ENCODE measurements at regions not wholly inside any gene's neighbourhood (a gene's known extent, or its start where the extent isn't known, plus 50 kb on each side); places are given as distances from the start of the nearest gene placed in this dataset.
"Not testable (repeated sequence)": the region's sequence is repeated elsewhere in the genome, so short reads cannot be mapped to it uniquely, and the experiment has no call there.

GRCh38 chr2:100702438-100703109 is 117.4 kb upstream of the NPAS2 start:
- no peaks in the 10 kb centered on the region for H3K9me3 ChIP-seq (replicated peaks; ENCODE audit: control insufficient read depth, low read depth, low read length)
- no peaks in the 10 kb centered on the region for H3K27me3 ChIP-seq (ENCODE audit: control insufficient read depth, insufficient read depth, low read length)
- H3K4me3 ChIP-seq (ENCODE audit: low read length): no peak overlapping the region
- H3K4me1 ChIP-seq (ENCODE audit: control insufficient read depth, insufficient read depth, low read length): no peaks in the 10 kb centered on the region
- no peak overlapping the region for H3K27ac ChIP-seq (ENCODE audit: low read length)
- no peaks in the 10 kb centered on the region for H3K36me3 ChIP-seq (ENCODE audit: control insufficient read depth, insufficient read depth, low read length)
- no peak for DNase-seq
- WGBS (ENCODE audit: insufficient coverage): no CpG with 5 or more reads among the region's 5 CpGs

- no peak overlapping the region for H3K27ac ChIP-seq (ENCODE audit: low read length)
- H3K27me3 ChIP-seq (ENCODE audit: control insufficient read depth, insufficient read depth, low read length): no peaks in the 10 kb centered on the region
- H3K4me1 ChIP-seq (ENCODE audit: control insufficient read depth, insufficient read depth, low read length): no peaks in the 10 kb centered on the region
- WGBS (ENCODE audit: insufficient coverage): no CpG with 5 or more reads among the region's 5 CpGs
- no peaks in the 10 kb centered on the region for H3K36me3 ChIP-seq (ENCODE audit: control insufficient read depth, insufficient read depth, low read length)
- DNase-seq: no peak
- no peak overlapping the region for H3K4me3 ChIP-seq (ENCODE audit: low read length)
- H3K9me3 ChIP-seq (replicated peaks; ENCODE audit: control insufficient read depth, low read depth, low read length): no peaks in the 10 kb centered on the region
Measured at GRCh38 chr2:100703213-100703612, 116.7 kb upstream of the NPAS2 start.

GRCh38 chr2:100703739-100704138 is 116.2 kb upstream of the NPAS2 start:
- Histone ChIP-seq H3K9me3 (replicated peaks; ENCODE audit: control insufficient read depth, low read depth, low read length) (no peaks in the 10 kb centered on the region), H3K4me1 (ENCODE audit: control insufficient read depth, insufficient read depth, low read length) (no peaks in the 10 kb centered on the region), H3K4me3 (ENCODE audit: low read length) (no peak overlapping the region), H3K27ac (ENCODE audit: low read length) (no peak overlapping the region), H3K27me3 (ENCODE audit: control insufficient read depth, insufficient read depth, low read length) (no peaks in the 10 kb centered on the region), H3K36me3 (ENCODE audit: control insufficient read depth, insufficient read depth, low read length) (no peaks in the 10 kb centered on the region)
- DNase-seq: no peak
- 72% methylated on average over 2 of the region's 3 CpGs for WGBS (ENCODE audit: insufficient coverage)

GRCh38 chr2:100704156-100704555 is 115.8 kb upstream of the NPAS2 start:
- Histone ChIP-seq H3K27ac (ENCODE audit: low read length) (no peak overlapping the region), H3K27me3 (ENCODE audit: control insufficient read depth, insufficient read depth, low read length) (no peaks in the 10 kb centered on the region), H3K36me3 (ENCODE audit: control insufficient read depth, insufficient read depth, low read length) (no peaks in the 10 kb centered on the region), H3K9me3 (replicated peaks; ENCODE audit: control insufficient read depth, low read depth, low read length) (no peaks in the 10 kb centered on the region), H3K4me3 (ENCODE audit: low read length) (no peak overlapping the region), H3K4me1 (ENCODE audit: control insufficient read depth, insufficient read depth, low read length) (no peaks in the 10 kb centered on the region)
- DNase-seq: no peak
- 100% methylated on average over 1 of the region's 7 CpGs for WGBS (ENCODE audit: insufficient coverage)

- H3K27me3 ChIP-seq (ENCODE audit: control insufficient read depth, insufficient read depth, low read length): no peaks in the 10 kb centered on the region
- H3K4me1 ChIP-seq (ENCODE audit: control insufficient read depth, insufficient read depth, low read length): no peaks in the 10 kb centered on the region
- no peak overlapping the region for H3K4me3 ChIP-seq (ENCODE audit: low read length)
- H3K27ac ChIP-seq (ENCODE audit: low read length): no peak overlapping the region
- whole genome bisulfite sequencing (ENCODE audit: insufficient coverage): no CpG with 5 or more reads among the region's 8 CpGs
- no peaks in the 10 kb centered on the region for H3K36me3 ChIP-seq (ENCODE audit: control insufficient read depth, insufficient read depth, low read length)
- no peaks in the 10 kb centered on the region for H3K9me3 ChIP-seq (replicated peaks; ENCODE audit: control insufficient read depth, low read depth, low read length)
- DNase-seq: no peak
Measured at GRCh38 chr2:100704711-100705110, 115.2 kb upstream of the NPAS2 start.

GRCh38 chr2:100707016-100707947 is 112.7 kb upstream of the NPAS2 start:
- no peaks in the 10 kb centered on the region for H3K9me3 ChIP-seq (replicated peaks; ENCODE audit: control insufficient read depth, low read depth, low read length)
- H3K27ac ChIP-seq (ENCODE audit: low read length): no peak overlapping the region
- H3K27me3 ChIP-seq (ENCODE audit: control insufficient read depth, insufficient read depth, low read length): no peaks in the 10 kb centered on the region
- no peak overlapping the region for H3K4me3 ChIP-seq (ENCODE audit: low read length)
- no peaks in the 10 kb centered on the region for H3K36me3 ChIP-seq (ENCODE audit: control insufficient read depth, insufficient read depth, low read length)
- no peaks in the 10 kb centered on the region for H3K4me1 ChIP-seq (ENCODE audit: control insufficient read depth, insufficient read depth, low read length)
- DNase-seq: no peak
- 86% methylated on average over 18 of the region's 21 CpGs for WGBS (ENCODE audit: insufficient coverage)

GRCh38 chr2:100708333-100708732 is 111.6 kb upstream of the NPAS2 start:
- WGBS (ENCODE audit: insufficient coverage): 90% methylated on average over 2 of the region's 3 CpGs
- Histone ChIP-seq H3K4me3 (ENCODE audit: low read length) (no peak overlapping the region), H3K36me3 (ENCODE audit: control insufficient read depth, insufficient read depth, low read length) (no peaks in the 10 kb centered on the region), H3K27ac (ENCODE audit: low read length) (no peak overlapping the region), H3K4me1 (ENCODE audit: control insufficient read depth, insufficient read depth, low read length) (no peaks in the 10 kb centered on the region), H3K9me3 (replicated peaks; ENCODE audit: control insufficient read depth, low read depth, low read length) (no peaks in the 10 kb centered on the region), H3K27me3 (ENCODE audit: control insufficient read depth, insufficient read depth, low read length) (no peaks in the 10 kb centered on the region)
- no peak for DNase-seq

- Histone ChIP-seq H3K4me1 (ENCODE audit: control insufficient read depth, insufficient read depth, low read length) (no peaks in the 10 kb centered on the region), H3K9me3 (replicated peaks; ENCODE audit: control insufficient read depth, low read depth, low read length) (no peaks in the 10 kb centered on the region), H3K27me3 (ENCODE audit: control insufficient read depth, insufficient read depth, low read length) (no peaks in the 10 kb centered on the region), H3K4me3 (ENCODE audit: low read length) (no peak overlapping the region), H3K36me3 (ENCODE audit: control insufficient read depth, insufficient read depth, low read length) (no peaks in the 10 kb centered on the region), H3K27ac (ENCODE audit: low read length) (no peak overlapping the region)
- DNase-seq: no peak
- no CpG with 5 or more reads among the region's 2 CpGs for WGBS (ENCODE audit: insufficient coverage)
Measured at GRCh38 chr2:100713106-100713505, 106.8 kb upstream of the NPAS2 start.

GRCh38 chr2:100714396-100715010 is 105.4 kb upstream of the NPAS2 start:
- H3K4me3 ChIP-seq (ENCODE audit: low read length); H3K36me3 ChIP-seq (ENCODE audit: control insufficient read depth, insufficient read depth, low read length); H3K4me1 ChIP-seq (ENCODE audit: control insufficient read depth, insufficient read depth, low read length); H3K27me3 ChIP-seq (ENCODE audit: control insufficient read depth, insufficient read depth, low read length); DNase-seq; H3K27ac ChIP-seq (ENCODE audit: low read length); H3K9me3 ChIP-seq (replicated peaks; ENCODE audit: control insufficient read depth, low read depth, low read length): not testable (repeated sequence)
- 88% methylated on average over 5 of the region's 5 CpGs for WGBS (ENCODE audit: insufficient coverage)

GRCh38 chr2:100715861-100716260 is 104.1 kb upstream of the NPAS2 start:
- not testable (repeated sequence) for H3K27ac ChIP-seq (ENCODE audit: low read length); H3K4me3 ChIP-seq (ENCODE audit: low read length); H3K4me1 ChIP-seq (ENCODE audit: control insufficient read depth, insufficient read depth, low read length); H3K9me3 ChIP-seq (replicated peaks; ENCODE audit: control insufficient read depth, low read depth, low read length); H3K27me3 ChIP-seq (ENCODE audit: control insufficient read depth, insufficient read depth, low read length); DNase-seq; H3K36me3 ChIP-seq (ENCODE audit: control insufficient read depth, insufficient read depth, low read length)
- 82% methylated on average over 4 of the region's 4 CpGs for WGBS (ENCODE audit: insufficient coverage)

Measured in muscle of leg (tissue), 3 donors.